Hepatocyte (in vitro differentiated cells): ENCODE measurements at regions not wholly inside any gene's neighbourhood (a gene's known extent, or its start where the extent isn't known, plus 50 kb on each side); places are given as distances from the start of the nearest gene placed in this dataset.
"Not testable (repeated sequence)": the region's sequence is repeated elsewhere in the genome, so short reads cannot be mapped to it uniquely, and the experiment has no call there.

Source experiments
- DNase-seq: peaks from one replicate; pipeline ENCODE4 v3.0.0-alpha.2; 2016; ENCODE audit warnings: low spot score
- H2AFZ ChIP-seq: fragments of 200-600 bp; sonication (generic); 2 replicates; pipeline ENCODE4 v1.6.0; 2016; ENCODE audit warnings: antibody characterized with exemption, mild to moderate bottlenecking
- H3K27ac ChIP-seq: fragments of 200-600 bp; sonication (generic); 2 replicates; pipeline ENCODE4 v1.5.1; 2016; ENCODE audit warnings: mild to moderate bottlenecking
- H3K27me3 ChIP-seq: fragments of 200-600 bp; sonication (generic); 2 replicates; pipeline ENCODE4 v1.6.1; 2016
- H3K36me3 ChIP-seq: fragments of 200-600 bp; sonication (generic); replicated peaks from 2 replicates; pipeline ENCODE4 v1.5.1; 2016; ENCODE audit warnings: low read depth; ENCODE audit not compliant: insufficient read depth
- H3K4me1 ChIP-seq: fragments of 200-600 bp; sonication (generic); 2 replicates; pipeline ENCODE4 v1.5.1; 2016; ENCODE audit warnings: mild to moderate bottlenecking, moderate library complexity; ENCODE audit not compliant: insufficient read depth
- H3K4me2 ChIP-seq: fragments of 200-600 bp; sonication (generic); 2 replicates; pipeline ENCODE4 v1.6.0; 2016
- H3K4me3 ChIP-seq: fragments of 200-600 bp; sonication (generic); 2 replicates; pipeline ENCODE4 v1.5.1; 2016; ENCODE audit warnings: mild to moderate bottlenecking
- H3K79me2 ChIP-seq: fragments of 200-600 bp; sonication (generic); 2 replicates; pipeline ENCODE4 v1.6.0; 2017; ENCODE audit warnings: mild to moderate bottlenecking
- H3K9me2 ChIP-seq: fragments of 200-600 bp; sonication (generic); replicated peaks from 2 replicates; pipeline ENCODE4 v1.6.0; 2017; ENCODE audit warnings: mild to moderate bottlenecking; ENCODE audit not compliant: insufficient read depth
- H3K9me3 ChIP-seq: fragments of 200-600 bp; sonication (generic); 2 replicates; pipeline ENCODE4 v1.5.1; 2016; ENCODE audit warnings: low read depth, mild to moderate bottlenecking
- H4K20me1 ChIP-seq: fragments of 200-600 bp; sonication (generic); 2 replicates; pipeline ENCODE4 v1.6.0; 2016; ENCODE audit warnings: mild to moderate bottlenecking; ENCODE audit not compliant: insufficient read depth, poor library complexity, severe bottlenecking
- EZH2 ChIP-seq: fragments of 200-600 bp; sonication (generic); IDR thresholded peaks from 2 replicates; pipeline ENCODE4 v1.6.1; 2016; ENCODE audit warnings: antibody characterized with exemption, mild to moderate bottlenecking, borderline replicate concordance
- EZH2phosphoT487 ChIP-seq: fragments of 200-600 bp; sonication (generic); IDR thresholded peaks from one replicate; pipeline ENCODE4 v1.6.1; 2018; ENCODE audit warnings: antibody characterized with exemption, mild to moderate bottlenecking, low read depth, moderate library complexity; ENCODE audit not compliant: unreplicated experiment, severe bottlenecking
- WGBS: methylation state at CpG from one replicate; pipeline ENCODE4 v1.1.6; 2016; ENCODE audit warnings: low lambda C conversion rate; ENCODE audit errors: missing lambda C conversion rate; 5-methylcytosine and 5-hydroxymethylcytosine counted together
- TF ChIP-seq, protein P1 (sequence below): fragments of 200-600 bp; sonication (generic); IDR thresholded peaks from 2 replicates; pipeline ENCODE4 v1.5.1; 2016; ENCODE audit warnings: antibody characterized with exemption, mild to moderate bottlenecking; ENCODE audit not compliant: poor library complexity

DNA sequence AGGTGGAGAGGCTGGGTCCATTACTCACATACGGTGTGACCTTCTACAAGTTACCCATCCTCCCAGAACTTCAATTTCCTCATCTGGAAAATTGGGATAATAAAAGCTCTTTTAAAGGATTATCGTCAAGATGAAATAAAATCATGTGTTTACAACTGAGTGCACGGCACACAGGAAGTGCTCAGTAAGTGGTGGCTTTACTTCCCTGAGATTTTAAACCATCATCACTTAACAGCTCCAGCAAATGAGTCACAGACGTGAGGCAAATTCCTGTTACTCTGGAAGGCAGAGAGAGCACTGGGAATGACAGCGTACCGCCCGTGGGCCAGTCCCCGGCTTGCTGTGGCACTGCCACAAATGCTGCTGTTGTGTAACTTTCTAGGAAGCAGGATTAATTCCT is 64.1 kb downstream of the MRPL57 start:
- WGBS, result 51% methylated on average over 8 of the region's 8 CpGs
- Histone ChIP-seq H3K4me2 (no peak overlapping the region), H3K4me3 (no peak overlapping the region), H4K20me1 (no peaks in the 10 kb centered on the region), H3K27me3 (no peaks in the 10 kb centered on the region), H3K4me1 (no peaks in the 10 kb centered on the region), H2AFZ (no peak overlapping the region), H3K9me2 (no peaks in the 10 kb centered on the region), H3K79me2 (no peaks in the 10 kb centered on the region), H3K36me3 (no peaks in the 10 kb centered on the region), H3K27ac (no peak overlapping the region), H3K9me3 (no peaks in the 10 kb centered on the region)
- TF ChIP-seq, protein P1, sequence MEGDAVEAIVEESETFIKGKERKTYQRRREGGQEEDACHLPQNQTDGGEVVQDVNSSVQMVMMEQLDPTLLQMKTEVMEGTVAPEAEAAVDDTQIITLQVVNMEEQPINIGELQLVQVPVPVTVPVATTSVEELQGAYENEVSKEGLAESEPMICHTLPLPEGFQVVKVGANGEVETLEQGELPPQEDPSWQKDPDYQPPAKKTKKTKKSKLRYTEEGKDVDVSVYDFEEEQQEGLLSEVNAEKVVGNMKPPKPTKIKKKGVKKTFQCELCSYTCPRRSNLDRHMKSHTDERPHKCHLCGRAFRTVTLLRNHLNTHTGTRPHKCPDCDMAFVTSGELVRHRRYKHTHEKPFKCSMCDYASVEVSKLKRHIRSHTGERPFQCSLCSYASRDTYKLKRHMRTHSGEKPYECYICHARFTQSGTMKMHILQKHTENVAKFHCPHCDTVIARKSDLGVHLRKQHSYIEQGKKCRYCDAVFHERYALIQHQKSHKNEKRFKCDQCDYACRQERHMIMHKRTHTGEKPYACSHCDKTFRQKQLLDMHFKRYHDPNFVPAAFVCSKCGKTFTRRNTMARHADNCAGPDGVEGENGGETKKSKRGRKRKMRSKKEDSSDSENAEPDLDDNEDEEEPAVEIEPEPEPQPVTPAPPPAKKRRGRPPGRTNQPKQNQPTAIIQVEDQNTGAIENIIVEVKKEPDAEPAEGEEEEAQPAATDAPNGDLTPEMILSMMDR, result no peak
- no peak for TF ChIP-seq EZH2phosphoT487
- TF ChIP-seq EZH2, result no peak
- DNase-seq, result no peak

DNA sequence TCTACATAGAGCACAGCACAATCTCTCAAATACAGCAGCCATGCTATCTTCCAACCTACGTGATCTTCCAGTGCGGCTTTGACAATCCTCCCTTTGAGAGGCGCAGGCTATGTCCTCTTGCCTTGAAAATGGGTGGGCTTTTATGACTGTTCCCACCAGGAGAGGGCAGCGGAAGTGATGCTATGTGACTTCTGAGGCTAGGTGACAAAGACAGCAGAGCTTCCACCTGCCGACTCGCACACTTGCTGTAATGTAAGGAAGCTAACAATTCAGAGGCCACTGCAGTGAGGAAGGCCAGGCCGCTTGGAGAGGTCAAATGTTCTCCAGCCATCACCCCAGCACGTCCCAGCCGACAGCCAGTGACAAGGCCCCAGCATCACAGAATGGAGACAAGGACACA is 65.8 kb downstream of the MRPL57 start:
- no peaks in the 10 kb centered on the region for H3K9me2 ChIP-seq
- no peak overlapping the region for H3K27ac ChIP-seq
- H4K20me1 ChIP-seq, result no peaks in the 10 kb centered on the region
- H3K36me3 ChIP-seq, result no peaks in the 10 kb centered on the region
- no peak overlapping the region for H3K4me2 ChIP-seq
- H2AFZ ChIP-seq, result no peak overlapping the region
- no peaks in the 10 kb centered on the region for H3K4me1 ChIP-seq
- no peaks in the 10 kb centered on the region for H3K9me3 ChIP-seq
- TF ChIP-seq EZH2phosphoT487 (no peak), EZH2 (no peak)
- H3K27me3 ChIP-seq, result no peaks in the 10 kb centered on the region
- no peak overlapping the region for H3K4me3 ChIP-seq
- no peaks in the 10 kb centered on the region for H3K79me2 ChIP-seq
- WGBS, result 81% methylated on average over 9 of the region's 9 CpGs
- DNase-seq, result no peak

DNA sequence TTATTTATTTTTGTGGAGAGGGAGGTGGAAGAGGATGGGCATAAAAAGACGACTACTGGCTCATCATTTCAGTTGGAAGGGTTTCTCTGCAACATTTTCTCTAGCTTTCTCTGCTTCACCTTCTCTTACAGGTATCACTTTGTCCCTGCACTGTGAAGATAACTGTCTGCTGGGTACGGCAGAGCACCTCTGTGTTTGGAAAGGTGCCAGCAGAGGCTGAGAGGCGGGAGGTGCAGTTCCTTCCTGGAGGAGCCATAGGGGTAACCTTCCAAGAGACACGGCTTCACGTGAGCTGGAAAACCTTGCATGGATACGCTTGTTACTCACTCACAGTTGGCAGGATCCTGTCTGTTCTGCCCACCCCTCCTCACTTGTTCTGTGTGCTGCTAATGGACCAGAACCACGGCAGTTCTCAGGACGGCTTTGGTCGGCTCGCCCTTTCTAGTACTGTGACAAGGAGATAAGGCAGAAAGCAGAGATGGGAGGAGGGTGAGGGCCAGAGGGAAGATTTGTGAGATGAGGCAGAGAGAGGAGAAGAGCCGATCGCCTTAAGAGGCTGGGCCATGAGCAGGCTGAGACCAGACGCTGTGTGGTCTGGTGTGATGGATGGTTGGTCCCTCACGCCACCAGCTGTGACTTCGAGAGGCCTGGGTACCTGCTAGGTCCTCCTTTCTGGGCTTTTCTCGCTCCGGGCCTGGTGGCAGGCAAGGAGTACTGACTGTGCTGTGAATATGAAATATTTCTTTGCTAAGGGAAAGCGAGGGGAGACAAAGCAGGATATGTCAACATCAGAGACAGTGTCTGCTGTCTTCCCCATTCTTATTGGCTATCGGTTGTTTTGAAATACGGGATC is 66.8 kb downstream of the MRPL57 start:
- Histone ChIP-seq H3K27me3 (no peaks in the 10 kb centered on the region), H3K79me2 (no peaks in the 10 kb centered on the region), H3K4me1 (no peaks in the 10 kb centered on the region), H3K9me3 (no peaks in the 10 kb centered on the region), H2AFZ (no peak overlapping the region), H3K9me2 (no peaks in the 10 kb centered on the region), H3K36me3 (no peaks in the 10 kb centered on the region), H3K4me2 (no peak overlapping the region), H3K27ac (no peak overlapping the region), H4K20me1 (no peaks in the 10 kb centered on the region), H3K4me3 (no peak overlapping the region)
- TF ChIP-seq EZH2 (no peak), EZH2phosphoT487 (no peak)
- TF ChIP-seq, protein P1, result no peak
- WGBS, result 70% methylated on average over 20 of the region's 20 CpGs
- DNase-seq, result no peak

DNA sequence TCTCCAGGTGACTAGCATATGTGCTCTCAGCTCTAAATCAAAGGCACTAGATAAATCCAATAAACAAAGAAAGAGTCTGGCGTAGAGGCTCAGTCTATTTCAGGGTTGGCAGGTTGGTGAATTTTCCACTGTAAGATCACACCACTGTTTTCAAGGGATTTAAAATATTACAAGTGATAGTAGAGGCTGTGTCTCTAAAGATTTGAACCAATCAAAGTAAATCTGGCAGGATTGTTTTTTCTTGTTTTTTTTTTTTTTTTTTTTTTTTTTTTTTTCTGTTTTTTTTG is 67.4 kb downstream of the MRPL57 start:
- H3K36me3 ChIP-seq, DNase-seq, H3K4me1 ChIP-seq, H3K9me2 ChIP-seq, H3K4me2 ChIP-seq, H4K20me1 ChIP-seq, H3K27me3 ChIP-seq, H2AFZ ChIP-seq, H3K27ac ChIP-seq, H3K9me3 ChIP-seq, H3K79me2 ChIP-seq, H3K4me3 ChIP-seq: not testable (repeated sequence)
- 62% methylated on average over 1 of the region's 1 CpG for WGBS
